ENCODE measurements at regions not wholly inside any gene's neighbourhood (a gene's known extent, or its start where the extent isn't known, plus 50 kb on each side); places are given as distances from the start of the nearest gene placed in this dataset.

GRCh38 chr12:126557659-126558058 lies 1492.4 kb downstream of the AACS start:
- H3K9ac ChIP-seq (ENCODE audit: low read depth, low read length, poor library complexity) = no peak overlapping the region
- H4K8ac ChIP-seq (ENCODE audit: low read depth, low read length) = no peak overlapping the region
- H3K9me3 ChIP-seq (replicated peaks in 1 of 2; ENCODE audit: control insufficient read depth in 2 of 2, insufficient read depth in 1 of 2, low read depth in 1 of 2, low read length in 2 of 2) = no peaks in the 10 kb centered on the region
- no peak overlapping the region for H2BK12ac ChIP-seq (ENCODE audit: low read length)
- no peak overlapping the region for H3K14ac ChIP-seq (ENCODE audit: low read length)
- no peak overlapping the region for H3K4me2 ChIP-seq (ENCODE audit: insufficient read depth, low read length, poor library complexity, severe bottlenecking)
- H3K18ac ChIP-seq (ENCODE audit: low read length) = no peak overlapping the region
- H3K4me1 ChIP-seq (ENCODE audit: control insufficient read depth in 2 of 2, insufficient read depth in 1 of 2, low read depth in 1 of 2, low read length in 2 of 2) = no peaks in the 10 kb centered on the region
- H3K36me3 ChIP-seq (replicated peaks in 1 of 2; ENCODE audit: control insufficient read depth in 2 of 2, insufficient read depth in 2 of 2, low read length in 2 of 2) = no peaks in the 10 kb centered on the region
- H2BK15ac ChIP-seq (ENCODE audit: low read length) = no peak overlapping the region
- DNase-seq (ENCODE audit: low spot score) = no peak
- H2AFZ ChIP-seq (ENCODE audit: low read length) = no peak overlapping the region
- no peak overlapping the region for H2AK5ac ChIP-seq (ENCODE audit: low read depth, low read length)
- H3K27ac ChIP-seq (replicated peaks; ENCODE audit: low read length) = no peak overlapping the region
- H2BK120ac ChIP-seq (ENCODE audit: low read depth, low read length) = no peak overlapping the region
- no peaks in the 10 kb centered on the region for H3K79me1 ChIP-seq (ENCODE audit: low read depth, low read length)
- no peak overlapping the region for H2BK5ac ChIP-seq (ENCODE audit: low read length)
- no peak overlapping the region for H3K4ac ChIP-seq (ENCODE audit: low read length)
- no peak overlapping the region for H3K23ac ChIP-seq (ENCODE audit: low read depth, low read length, poor library complexity)
- WGBS, 2 donors (ENCODE audit: extremely low coverage in 2 of 2, insufficient read length in 2 of 2, insufficient replicate concordance in 1 of 2) = no CpG with 5 or more reads among the region's 5 CpGs
- H3K27me3 ChIP-seq (ENCODE audit: control insufficient read depth in 3 of 3, insufficient read depth in 3 of 3, low read depth in 1 of 3, low read length in 3 of 3) = no peaks in the 10 kb centered on the region
- H3K4me3 ChIP-seq (ENCODE audit: low read length in 2 of 2) = no peak overlapping the region
- H4K91ac ChIP-seq (ENCODE audit: low read depth, low read length, poor library complexity) = no peak overlapping the region

GRCh38 chr12:126558219-126558618 lies 1493.0 kb downstream of the AACS start:
- DNase-seq (ENCODE audit: low spot score) = no peak
- Histone ChIP-seq H4K91ac (ENCODE audit: low read depth, low read length, poor library complexity) (no peak overlapping the region), H3K18ac (ENCODE audit: low read length) (no peak overlapping the region), H3K9ac (ENCODE audit: low read depth, low read length, poor library complexity) (no peak overlapping the region), H4K8ac (ENCODE audit: low read depth, low read length) (no peak overlapping the region), H3K36me3 (replicated peaks in 1 of 2; ENCODE audit: control insufficient read depth in 2 of 2, insufficient read depth in 2 of 2, low read length in 2 of 2) (no peaks in the 10 kb centered on the region), H3K9me3 (replicated peaks in 1 of 2; ENCODE audit: control insufficient read depth in 2 of 2, insufficient read depth in 1 of 2, low read depth in 1 of 2, low read length in 2 of 2) (no peaks in the 10 kb centered on the region), H3K14ac (ENCODE audit: low read length) (no peak overlapping the region), H2BK15ac (ENCODE audit: low read length) (no peak overlapping the region), H3K4ac (ENCODE audit: low read length) (no peak overlapping the region), H2BK12ac (ENCODE audit: low read length) (no peak overlapping the region), H3K23ac (ENCODE audit: low read depth, low read length, poor library complexity) (no peak overlapping the region), H3K27ac (replicated peaks; ENCODE audit: low read length) (no peak overlapping the region), H3K79me1 (ENCODE audit: low read depth, low read length) (no peaks in the 10 kb centered on the region), H2AFZ (ENCODE audit: low read length) (no peak overlapping the region), H3K27me3 (ENCODE audit: control insufficient read depth in 3 of 3, insufficient read depth in 3 of 3, low read depth in 1 of 3, low read length in 3 of 3) (no peaks in the 10 kb centered on the region), H3K4me2 (ENCODE audit: insufficient read depth, low read length, poor library complexity, severe bottlenecking) (no peak overlapping the region), H2AK5ac (ENCODE audit: low read depth, low read length) (no peak overlapping the region), H3K4me1 (ENCODE audit: control insufficient read depth in 2 of 2, insufficient read depth in 1 of 2, low read depth in 1 of 2, low read length in 2 of 2) (no peaks in the 10 kb centered on the region), H3K4me3 (ENCODE audit: low read length in 2 of 2) (no peak overlapping the region), H2BK120ac (ENCODE audit: low read depth, low read length) (no peak overlapping the region), H2BK5ac (ENCODE audit: low read length) (no peak overlapping the region)
- WGBS, 2 donors (ENCODE audit: extremely low coverage in 2 of 2, insufficient read length in 2 of 2, insufficient replicate concordance in 1 of 2) = no CpG with 5 or more reads among the region's 2 CpGs

GRCh38 chr12:126558810-126559209 lies 1493.6 kb downstream of the AACS start:
- H3K14ac ChIP-seq (ENCODE audit: low read length) = no peak overlapping the region
- H3K4me3 ChIP-seq (ENCODE audit: low read length in 2 of 2) = no peak overlapping the region
- H3K23ac ChIP-seq (ENCODE audit: low read depth, low read length, poor library complexity) = no peak overlapping the region
- no peaks in the 10 kb centered on the region for H3K27me3 ChIP-seq (ENCODE audit: control insufficient read depth in 3 of 3, insufficient read depth in 3 of 3, low read depth in 1 of 3, low read length in 3 of 3)
- H3K36me3 ChIP-seq (replicated peaks in 1 of 2; ENCODE audit: control insufficient read depth in 2 of 2, insufficient read depth in 2 of 2, low read length in 2 of 2) = no peaks in the 10 kb centered on the region
- H3K18ac ChIP-seq (ENCODE audit: low read length) = no peak overlapping the region
- H3K4me2 ChIP-seq (ENCODE audit: insufficient read depth, low read length, poor library complexity, severe bottlenecking) = no peak overlapping the region
- H3K79me1 ChIP-seq (ENCODE audit: low read depth, low read length) = no peaks in the 10 kb centered on the region
- WGBS, 2 donors (ENCODE audit: extremely low coverage in 2 of 2, insufficient read length in 2 of 2, insufficient replicate concordance in 1 of 2) = no CpG with 5 or more reads among the region's 3 CpGs
- DNase-seq (ENCODE audit: low spot score) = no peak
- no peak overlapping the region for H4K91ac ChIP-seq (ENCODE audit: low read depth, low read length, poor library complexity)
- H2BK120ac ChIP-seq (ENCODE audit: low read depth, low read length) = no peak overlapping the region
- H2AFZ ChIP-seq (ENCODE audit: low read length) = no peak overlapping the region
- H4K8ac ChIP-seq (ENCODE audit: low read depth, low read length) = no peak overlapping the region
- no peak overlapping the region for H2BK5ac ChIP-seq (ENCODE audit: low read length)
- no peak overlapping the region for H3K4ac ChIP-seq (ENCODE audit: low read length)
- no peak overlapping the region for H2BK12ac ChIP-seq (ENCODE audit: low read length)
- H2AK5ac ChIP-seq (ENCODE audit: low read depth, low read length) = no peak overlapping the region
- no peak overlapping the region for H3K9ac ChIP-seq (ENCODE audit: low read depth, low read length, poor library complexity)
- no peaks in the 10 kb centered on the region for H3K9me3 ChIP-seq (replicated peaks in 1 of 2; ENCODE audit: control insufficient read depth in 2 of 2, insufficient read depth in 1 of 2, low read depth in 1 of 2, low read length in 2 of 2)
- H2BK15ac ChIP-seq (ENCODE audit: low read length) = no peak overlapping the region
- no peak overlapping the region for H3K27ac ChIP-seq (replicated peaks; ENCODE audit: low read length)
- H3K4me1 ChIP-seq (ENCODE audit: control insufficient read depth in 2 of 2, insufficient read depth in 1 of 2, low read depth in 1 of 2, low read length in 2 of 2) = no peaks in the 10 kb centered on the region

GRCh38 chr12:126567016-126567415 lies 1501.8 kb downstream of the AACS start:
- Histone ChIP-seq H3K36me3 (replicated peaks in 1 of 2; ENCODE audit: control insufficient read depth in 2 of 2, insufficient read depth in 2 of 2, low read length in 2 of 2) (no peaks in the 10 kb centered on the region), H3K9ac (ENCODE audit: low read depth, low read length, poor library complexity) (no peak overlapping the region), H3K23ac (ENCODE audit: low read depth, low read length, poor library complexity) (no peak overlapping the region), H2AK5ac (ENCODE audit: low read depth, low read length) (no peak overlapping the region), H2BK5ac (ENCODE audit: low read length) (no peak overlapping the region), H3K27me3 (ENCODE audit: control insufficient read depth in 3 of 3, insufficient read depth in 3 of 3, low read depth in 1 of 3, low read length in 3 of 3) (no peaks in the 10 kb centered on the region), H2BK15ac (ENCODE audit: low read length) (no peak overlapping the region), H3K4me3 (ENCODE audit: low read length in 2 of 2) (no peak overlapping the region), H3K9me3 (replicated peaks in 1 of 2; ENCODE audit: control insufficient read depth in 2 of 2, insufficient read depth in 1 of 2, low read depth in 1 of 2, low read length in 2 of 2) (no peaks in the 10 kb centered on the region), H3K27ac (replicated peaks; ENCODE audit: low read length) (no peak overlapping the region), H3K4me1 (ENCODE audit: control insufficient read depth in 2 of 2, insufficient read depth in 1 of 2, low read depth in 1 of 2, low read length in 2 of 2) (no peaks in the 10 kb centered on the region), H3K4ac (ENCODE audit: low read length) (no peak overlapping the region), H3K18ac (ENCODE audit: low read length) (peak overlapping the region; percentile 39), H2BK120ac (ENCODE audit: low read depth, low read length) (no peak overlapping the region), H3K14ac (ENCODE audit: low read length) (no peak overlapping the region), H4K8ac (ENCODE audit: low read depth, low read length) (no peak overlapping the region), H4K91ac (ENCODE audit: low read depth, low read length, poor library complexity) (no peak overlapping the region), H2AFZ (ENCODE audit: low read length) (no peak overlapping the region), H3K4me2 (ENCODE audit: insufficient read depth, low read length, poor library complexity, severe bottlenecking) (no peak overlapping the region), H3K79me1 (ENCODE audit: low read depth, low read length) (no peaks in the 10 kb centered on the region), H2BK12ac (ENCODE audit: low read length) (no peak overlapping the region)
- DNase-seq (ENCODE audit: low spot score) = no peak
- WGBS, 2 donors (ENCODE audit: extremely low coverage in 2 of 2, insufficient read length in 2 of 2, insufficient replicate concordance in 1 of 2) = no CpG with 5 or more reads among the region's 18 CpGs
